ENCODE measurements at regions not wholly inside any gene's neighbourhood (a gene's known extent, or its start where the extent isn't known, plus 50 kb on each side); places are given as distances from the start of the nearest gene placed in this dataset.

- Histone ChIP-seq H3K27ac (ENCODE audit: low read depth in 1 of 2, low read length in 2 of 2) (no peak overlapping the region), H3K36me3 (ENCODE audit: control insufficient read depth in 4 of 4, insufficient read depth in 3 of 4, low read depth in 1 of 4, low read length in 3 of 4) (peaks cover 13 to 80% (median 68%) of the 10 kb centered on the region in 4 donors), H3K4me1 (ENCODE audit: control insufficient read depth in 4 of 4, insufficient read depth in 4 of 4, low read length in 3 of 4) (peaks cover 13 to 31% (median 25%) of the 10 kb centered on the region in 4 donors)
These were observed 102.1 kb upstream of the DMRT1 start for GRCh38 chr9:739362-739761.

GRCh38 chr9:740221-740620 is 101.3 kb upstream of the DMRT1 start:
- Histone ChIP-seq H3K4me3 (ENCODE audit: low read depth in 1 of 3, low read length in 3 of 3) (no peak overlapping the region), H3K9ac (ENCODE audit: low read depth in 1 of 2, low read length in 2 of 2) (no peak overlapping the region), H3K9me3 (ENCODE audit: control insufficient read depth in 4 of 4, low read length in 3 of 4) (no peaks in the 10 kb centered on the region), H3K36me3 (ENCODE audit: control insufficient read depth in 4 of 4, insufficient read depth in 3 of 4, low read depth in 1 of 4, low read length in 3 of 4) (peaks cover 13 to 74% (median 62%) of the 10 kb centered on the region in 4 donors), H3K27ac (ENCODE audit: low read depth in 1 of 2, low read length in 2 of 2) (no peak overlapping the region), H3K4me1 (ENCODE audit: control insufficient read depth in 4 of 4, insufficient read depth in 4 of 4, low read length in 3 of 4) (peaks cover 17 to 39% (median 32%) of the 10 kb centered on the region in 4 donors), H3K27me3 (ENCODE audit: control insufficient read depth in 4 of 4, insufficient read depth in 4 of 4, low read length in 3 of 4) (no peaks in the 10 kb centered on the region)
- TF ChIP-seq REST (IDR thresholded peaks at IDR 0.05) (no peak), JUND (IDR thresholded peaks at IDR 0.05) (no peak), RXRA (IDR thresholded peaks at IDR 0.05) (no peak), HNF4G (IDR thresholded peaks at IDR 0.05) (no peak)
- WGBS = 92% methylated on average over 10 of the region's 10 CpGs
- no peak for DNase-seq (ENCODE audit: low spot score)

More at GRCh38 chr9:739362-739761, 102.1 kb upstream of the DMRT1 start:
- DNase-seq (ENCODE audit: low spot score) = no peak
- Histone ChIP-seq H3K9me3 (ENCODE audit: control insufficient read depth in 4 of 4, low read length in 3 of 4) (no peaks in the 10 kb centered on the region), H3K9ac (ENCODE audit: low read depth in 1 of 2, low read length in 2 of 2) (no peak overlapping the region), H3K4me3 (ENCODE audit: low read depth in 1 of 3, low read length in 3 of 3) (no peak overlapping the region), H3K27me3 (ENCODE audit: control insufficient read depth in 4 of 4, insufficient read depth in 4 of 4, low read length in 3 of 4) (no peaks in the 10 kb centered on the region)
- TF ChIP-seq FOXA1 (IDR thresholded peaks at IDR 0.05) (no peak), EGR1 (IDR thresholded peaks at IDR 0.05; ENCODE audit: low read depth in 2 of 2) (no peak), JUND (IDR thresholded peaks at IDR 0.05) (no peak), CTCF (IDR thresholded peaks at IDR 0.05; ENCODE audit: low read depth, low read length, missing input control) (no peak), SP1 (IDR thresholded peaks at IDR 0.05) (no peak), GABPA (IDR thresholded peaks at IDR 0.05 in 1 of 2, conservative IDR thresholded peaks at IDR 0.05 in 1 of 2) (no peak), RAD21 (IDR thresholded peaks at IDR 0.05) (no peak), HNF4G (IDR thresholded peaks at IDR 0.05) (no peak), FOXA2 (IDR thresholded peaks at IDR 0.05) (no peak), RXRA (IDR thresholded peaks at IDR 0.05) (no peak), TAF1 (conservative IDR thresholded peaks at IDR 0.05) (no peak), REST (IDR thresholded peaks at IDR 0.05) (no peak)
